Tibial nerve (tissue), 4 donors: ENCODE measurements at regions not wholly inside any gene's neighbourhood (a gene's known extent, or its start where the extent isn't known, plus 50 kb on each side); places are given as distances from the start of the nearest gene placed in this dataset.

Source experiments
- EP300 ChIP-seq, 2 donors: sonication (generic); formaldehyde crosslinking; IDR thresholded peaks; one replicate each; pipeline ENCODE4 v1.6.1; 2017; ENCODE audit warnings: antibody characterized with exemption in 2 of 2, mild to moderate bottlenecking in 1 of 2
- POLR2A ChIP-seq, 2 donors: fragments of 450-650 bp; IDR thresholded peaks; one replicate each; pipeline ENCODE4 v1.6.1; 2017; ENCODE audit warnings: antibody characterized with exemption in 2 of 2, mild to moderate bottlenecking in 2 of 2, moderate library complexity in 2 of 2
- TF ChIP-seq, protein P1 (sequence below), 5 experiments: fragments of 200-600 bp in 3 of 5; fragments of 450-650 bp in 2 of 5; sonication (generic) in 3 of 5; IDR thresholded peaks; one replicate each; pipeline ENCODE4 v1.5.1; 2016 to 2019; ENCODE audit warnings: antibody characterized with exemption in 5 of 5, mild to moderate bottlenecking in 3 of 5, moderate library complexity in 2 of 5

- TF ChIP-seq, protein P1, sequence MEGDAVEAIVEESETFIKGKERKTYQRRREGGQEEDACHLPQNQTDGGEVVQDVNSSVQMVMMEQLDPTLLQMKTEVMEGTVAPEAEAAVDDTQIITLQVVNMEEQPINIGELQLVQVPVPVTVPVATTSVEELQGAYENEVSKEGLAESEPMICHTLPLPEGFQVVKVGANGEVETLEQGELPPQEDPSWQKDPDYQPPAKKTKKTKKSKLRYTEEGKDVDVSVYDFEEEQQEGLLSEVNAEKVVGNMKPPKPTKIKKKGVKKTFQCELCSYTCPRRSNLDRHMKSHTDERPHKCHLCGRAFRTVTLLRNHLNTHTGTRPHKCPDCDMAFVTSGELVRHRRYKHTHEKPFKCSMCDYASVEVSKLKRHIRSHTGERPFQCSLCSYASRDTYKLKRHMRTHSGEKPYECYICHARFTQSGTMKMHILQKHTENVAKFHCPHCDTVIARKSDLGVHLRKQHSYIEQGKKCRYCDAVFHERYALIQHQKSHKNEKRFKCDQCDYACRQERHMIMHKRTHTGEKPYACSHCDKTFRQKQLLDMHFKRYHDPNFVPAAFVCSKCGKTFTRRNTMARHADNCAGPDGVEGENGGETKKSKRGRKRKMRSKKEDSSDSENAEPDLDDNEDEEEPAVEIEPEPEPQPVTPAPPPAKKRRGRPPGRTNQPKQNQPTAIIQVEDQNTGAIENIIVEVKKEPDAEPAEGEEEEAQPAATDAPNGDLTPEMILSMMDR (IDR thresholded peaks at IDR 0.05) = no peak
- TF ChIP-seq POLR2A (IDR thresholded peaks at IDR 0.05) = no peak
- no peak for TF ChIP-seq EP300 (IDR thresholded peaks at IDR 0.05)
Measured at GRCh38 chr16:65746941-65747340, 619.5 kb upstream of the CDH5 start.
